ENCODE measurements at regions not wholly inside any gene's neighbourhood (a gene's known extent, or its start where the extent isn't known, plus 50 kb on each side); places are given as distances from the start of the nearest gene placed in this dataset.
"Not testable (repeated sequence)": the region's sequence is repeated elsewhere in the genome, so short reads cannot be mapped to it uniquely, and the experiment has no call there.

GRCh38 chr4:49262786-49263185, 276.7 kb downstream of the CWH43 start:
- CTCF ChIA-PET; H3K4me3 ChIP-seq (ENCODE audit: low read depth in 2 of 2, low read length in 1 of 2); DNase-seq; POLR2A ChIA-PET; H3K79me2 ChIP-seq (ENCODE audit: insufficient read depth); H3F3A ChIP-seq (replicated peaks; ENCODE audit: insufficient read depth); H3K36me3 ChIP-seq (replicated peaks in 1 of 2; ENCODE audit: control insufficient read depth in 1 of 2, insufficient read depth in 2 of 2, low read length in 1 of 2); H2AFZ ChIP-seq (ENCODE audit: low read depth); H3K4me2 ChIP-seq; H3K4me1 ChIP-seq (ENCODE audit: control insufficient read depth in 1 of 2, insufficient read depth in 2 of 2, low read depth in 1 of 2, low read length in 1 of 2); H3K27ac ChIP-seq (ENCODE audit: low read depth in 2 of 2, low read length in 1 of 2); H3K9me3 ChIP-seq; H3K9me2 ChIP-seq; H3K27me3 ChIP-seq (ENCODE audit: insufficient read depth); H3K9ac ChIP-seq; H4K20me1 ChIP-seq (ENCODE audit: insufficient read depth): not testable (repeated sequence)
- 15% methylated on average over 2 of the region's 2 CpGs for WGBS (ENCODE audit: low lambda C conversion rate)
- peak; percentile 41; the same call in 1 of the 2 replicates for TF ChIP-seq REST (IDR thresholded peaks at IDR 0.05; ENCODE audit: low read depth, low read length)

- H2AFZ ChIP-seq (ENCODE audit: low read depth); H3K36me3 ChIP-seq (replicated peaks in 1 of 2; ENCODE audit: control insufficient read depth in 1 of 2, insufficient read depth in 2 of 2, low read length in 1 of 2); H3K4me1 ChIP-seq (ENCODE audit: control insufficient read depth in 1 of 2, insufficient read depth in 2 of 2, low read depth in 1 of 2, low read length in 1 of 2); H3F3A ChIP-seq (replicated peaks; ENCODE audit: insufficient read depth); H3K27me3 ChIP-seq (ENCODE audit: insufficient read depth); H3K9ac ChIP-seq; H3K9me3 ChIP-seq; H4K20me1 ChIP-seq (ENCODE audit: insufficient read depth); H3K9me2 ChIP-seq; DNase-seq; H3K4me3 ChIP-seq (ENCODE audit: low read depth in 2 of 2, low read length in 1 of 2); POLR2A ChIA-PET; H3K4me2 ChIP-seq; H3K79me2 ChIP-seq (ENCODE audit: insufficient read depth); CTCF ChIA-PET; H3K27ac ChIP-seq (ENCODE audit: low read depth in 2 of 2, low read length in 1 of 2): not testable (repeated sequence)
- WGBS (ENCODE audit: low lambda C conversion rate), result 24% methylated on average over 21 of the region's 28 CpGs
These were observed 284.4 kb downstream of the CWH43 start for GRCh38 chr4:49270435-49270834.

GRCh38 chr4:49270912-49271311, 284.8 kb downstream of the CWH43 start:
- POLR2A ChIA-PET, H3K4me2 ChIP-seq: not testable (repeated sequence)

GRCh38 chr4:49285905-49286304, 299.8 kb downstream of the CWH43 start:
- H2AFZ ChIP-seq (ENCODE audit: low read depth); H4K20me1 ChIP-seq (ENCODE audit: insufficient read depth); H3K79me2 ChIP-seq (ENCODE audit: insufficient read depth); H3K4me1 ChIP-seq (ENCODE audit: control insufficient read depth in 1 of 2, insufficient read depth in 2 of 2, low read depth in 1 of 2, low read length in 1 of 2); H3K9me2 ChIP-seq; H3K4me2 ChIP-seq; H3K27ac ChIP-seq (ENCODE audit: low read depth in 2 of 2, low read length in 1 of 2); H3K36me3 ChIP-seq (replicated peaks in 1 of 2; ENCODE audit: control insufficient read depth in 1 of 2, insufficient read depth in 2 of 2, low read length in 1 of 2); H3K9ac ChIP-seq; CTCF ChIA-PET; H3F3A ChIP-seq (replicated peaks; ENCODE audit: insufficient read depth); H3K9me3 ChIP-seq; POLR2A ChIA-PET; H3K4me3 ChIP-seq (ENCODE audit: low read depth in 2 of 2, low read length in 1 of 2); DNase-seq: not testable (repeated sequence)
- 7% methylated on average over 6 of the region's 9 CpGs for WGBS (ENCODE audit: low lambda C conversion rate)
- peaks cover 24% of the 10 kb centered on the region for H3K27me3 ChIP-seq (ENCODE audit: insufficient read depth)

More at GRCh38 chr4:49270912-49271311, 284.8 kb downstream of the CWH43 start:
- H3F3A ChIP-seq (replicated peaks; ENCODE audit: insufficient read depth); H2AFZ ChIP-seq (ENCODE audit: low read depth); H3K4me3 ChIP-seq (ENCODE audit: low read depth in 2 of 2, low read length in 1 of 2); H3K36me3 ChIP-seq (replicated peaks in 1 of 2; ENCODE audit: control insufficient read depth in 1 of 2, insufficient read depth in 2 of 2, low read length in 1 of 2); CTCF ChIA-PET; H3K79me2 ChIP-seq (ENCODE audit: insufficient read depth); H3K9ac ChIP-seq; H4K20me1 ChIP-seq (ENCODE audit: insufficient read depth); H3K9me3 ChIP-seq; H3K4me1 ChIP-seq (ENCODE audit: control insufficient read depth in 1 of 2, insufficient read depth in 2 of 2, low read depth in 1 of 2, low read length in 1 of 2); DNase-seq; H3K27ac ChIP-seq (ENCODE audit: low read depth in 2 of 2, low read length in 1 of 2); H3K9me2 ChIP-seq; H3K27me3 ChIP-seq (ENCODE audit: insufficient read depth): not testable (repeated sequence)
- 28% methylated on average over 15 of the region's 21 CpGs for WGBS (ENCODE audit: low lambda C conversion rate)

GRCh38 chr4:49286926-49287745, 301.1 kb downstream of the CWH43 start:
- peaks cover 24% of the 10 kb centered on the region for H3K27me3 ChIP-seq (ENCODE audit: insufficient read depth)
- H3K36me3 ChIP-seq (replicated peaks in 1 of 2; ENCODE audit: control insufficient read depth in 1 of 2, insufficient read depth in 2 of 2, low read length in 1 of 2); H3K79me2 ChIP-seq (ENCODE audit: insufficient read depth); H3K4me3 ChIP-seq (ENCODE audit: low read depth in 2 of 2, low read length in 1 of 2); H3F3A ChIP-seq (replicated peaks; ENCODE audit: insufficient read depth); H4K20me1 ChIP-seq (ENCODE audit: insufficient read depth); H3K27ac ChIP-seq (ENCODE audit: low read depth in 2 of 2, low read length in 1 of 2); H2AFZ ChIP-seq (ENCODE audit: low read depth); H3K9me2 ChIP-seq; DNase-seq; POLR2A ChIA-PET; H3K4me1 ChIP-seq (ENCODE audit: control insufficient read depth in 1 of 2, insufficient read depth in 2 of 2, low read depth in 1 of 2, low read length in 1 of 2); H3K9ac ChIP-seq; H3K9me3 ChIP-seq; CTCF ChIA-PET; H3K4me2 ChIP-seq: not testable (repeated sequence)
- WGBS (ENCODE audit: low lambda C conversion rate), result 10% methylated on average over 15 of the region's 15 CpGs

Data from SK-N-SH (cell line).